Heart left ventricle (tissue), 13 donors: ENCODE measurements at regions not wholly inside any gene's neighbourhood (a gene's known extent, or its start where the extent isn't known, plus 50 kb on each side); places are given as distances from the start of the nearest gene placed in this dataset.

Source experiments
- CTCF ChIP-seq, 12 donors: fragments of 200-600 bp; sonication (generic) in 4 of 12; IDR thresholded peaks; one replicate each; pipeline versions ENCODE4 v1.5.0 to v1.8.0; 2018 to 2022; ENCODE audit warnings: antibody characterized with exemption in 12 of 12, mild to moderate bottlenecking in 5 of 12
- POLR2A ChIP-seq, 2 donors: fragments of 450-650 bp; IDR thresholded peaks; one replicate each; pipeline ENCODE4 v1.6.1; 2017; ENCODE audit warnings: antibody characterized with exemption in 2 of 2, mild to moderate bottlenecking in 2 of 2, moderate library complexity in 2 of 2
- donor health status: ischemic (EF 13 %, LVEDD 7.1; RV severe dilation, severe dysfunction).
- donor health status: DM: no; HTN: yes; CAD: no.
- donor health status: DM: no; HTN: no; CAD: no.
- donor health status: ischemic (EF 25% LVEDD 6.9; RV normal size, moderate dysfunction).
- donor health status: ischemic (EF 25% LVEDD 5.7; RV mildly dilated, moderate dysfunction).
- donor health status: ischemic (EF 35%, LVEDD 5.7; RV mildly dilated, moderate dysfunction).
- donor health status: nonischemic (EF 11% LVEDD 7.7; RV severe dilation, severe dysfunction).
- donor health status: DM: yes; HTN: yes; CAD: no.
- donor health status: PGD.
- donor health status: ischemic (EF 29% LVEDD 5.4; RV normal size, mild dysfunction).
- donor health status: nonischemic (EF 23%, LVEDD 6.1; RV moderate dilation, normal function).

GRCh38 chr2:128876986-128877983, 558.6 kb upstream of the HS6ST1 start:
- TF ChIP-seq CTCF (IDR thresholded peaks at IDR 0.05) (no peak), POLR2A (IDR thresholded peaks at IDR 0.05) (no peak)
